ENCODE measurements at regions not wholly inside any gene's neighbourhood (a gene's known extent, or its start where the extent isn't known, plus 50 kb on each side); places are given as distances from the start of the nearest gene placed in this dataset.

- no peak overlapping the region for H3K27ac ChIP-seq
- no peak for DNase-seq
- no peaks in the 10 kb centered on the region for H3K9me3 ChIP-seq
- intact Hi-C loops (cut with DNase I; ENCODE audit: low total_unique reads) = no loop called here
- H3K4me1 ChIP-seq = no peaks in the 10 kb centered on the region
- 50% methylated on average over 11 of the region's 11 CpGs; no CpG with 5 or more reads in 1 of the 2 donors for WGBS, 2 donors (ENCODE audit: low coverage in 1 of 2)
- no peaks in the 10 kb centered on the region for H3K36me3 ChIP-seq
- H3K27me3 ChIP-seq = no peaks in the 10 kb centered on the region
- no peak overlapping the region for H3K4me3 ChIP-seq
- in situ Hi-C loops (cut with MboI; ENCODE audit: low pct_ligation_motif_present in 1 of 4, low pct_unique_long_range_greater_than_20kb in 1 of 4, low sequenced_read_pairs in 3 of 4) = no loop called here
- TF ChIP-seq POLR2A (IDR thresholded peaks at IDR 0.05) (no peak), EP300 (IDR thresholded peaks at IDR 0.05; ENCODE audit: low read depth) (no peak), CTCF (IDR thresholded peaks at IDR 0.05) (no peak), POLR2AphosphoS5 (IDR thresholded peaks at IDR 0.05) (no peak)
Observed at GRCh38 chr7:142313528-142313927, 55.7 kb upstream of the PRSS58 start.

DNA sequence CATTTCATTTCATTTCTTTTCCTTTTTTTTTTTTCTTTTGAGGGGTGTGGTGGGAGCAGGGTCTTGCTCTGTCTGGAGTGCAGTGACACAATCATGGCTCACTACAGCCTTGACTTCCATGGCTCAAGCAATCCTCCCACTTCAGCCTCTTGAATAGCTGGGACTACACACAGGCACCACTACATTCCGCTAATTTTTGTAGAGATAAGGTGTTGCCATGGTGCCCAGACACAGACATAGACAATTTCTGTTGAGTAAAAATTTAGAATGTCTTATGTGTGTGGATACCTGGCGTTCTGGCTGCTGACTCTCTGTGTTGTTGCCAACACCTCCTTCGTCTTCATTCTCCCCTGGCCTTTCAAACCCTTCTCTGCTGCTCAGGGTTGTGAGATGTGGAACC is 54.0 kb upstream of the PRSS58 start:
- TF ChIP-seq POLR2AphosphoS5 (IDR thresholded peaks at IDR 0.05) = no peak
- no peak for TF ChIP-seq EP300 (IDR thresholded peaks at IDR 0.05; ENCODE audit: low read depth)
- TF ChIP-seq POLR2A (IDR thresholded peaks at IDR 0.05) = no peak
- no peak for TF ChIP-seq CTCF (IDR thresholded peaks at IDR 0.05)
- Histone ChIP-seq H3K4me1 (no peaks in the 10 kb centered on the region), H3K4me3 (no peak overlapping the region), H3K27ac (no peak overlapping the region), H3K36me3 (no peaks in the 10 kb centered on the region), H3K27me3 (no peaks in the 10 kb centered on the region), H3K9me3 (no peaks in the 10 kb centered on the region)
- no peak for DNase-seq
- in situ Hi-C loops (cut with MboI; ENCODE audit: low pct_ligation_motif_present in 1 of 4, low pct_unique_long_range_greater_than_20kb in 1 of 4, low sequenced_read_pairs in 3 of 4) = no loop called here
- intact Hi-C loops (cut with DNase I; ENCODE audit: low total_unique reads) = no loop called here
- WGBS, 2 donors (ENCODE audit: low coverage in 1 of 2) = 67% methylated on average over 3 of the region's 3 CpGs; no CpG with 5 or more reads in 1 of the 2 donors

GRCh38 chr7:142308918-142309317 is 51.1 kb upstream of the PRSS58 start:
- 58 to 80% methylated on average over 2 to 3 of the region's 3 CpGs for WGBS, 2 donors (ENCODE audit: low coverage in 1 of 2)
- no peaks in the 10 kb centered on the region for H3K27me3 ChIP-seq
- no peaks in the 10 kb centered on the region for H3K4me1 ChIP-seq
- no peak overlapping the region for H3K4me3 ChIP-seq
- TF ChIP-seq POLR2AphosphoS5 (IDR thresholded peaks at IDR 0.05) (no peak), POLR2A (IDR thresholded peaks at IDR 0.05) (no peak), CTCF (IDR thresholded peaks at IDR 0.05) (no peak), EP300 (IDR thresholded peaks at IDR 0.05; ENCODE audit: low read depth) (no peak)
- no peaks in the 10 kb centered on the region for H3K36me3 ChIP-seq
- intact Hi-C loops (cut with DNase I; ENCODE audit: low total_unique reads) (no loop called here), in situ Hi-C loops (cut with MboI; ENCODE audit: low pct_ligation_motif_present in 1 of 4, low pct_unique_long_range_greater_than_20kb in 1 of 4, low sequenced_read_pairs in 3 of 4) (no loop called here)
- H3K9me3 ChIP-seq = no peaks in the 10 kb centered on the region
- no peak overlapping the region for H3K27ac ChIP-seq
- no peak for DNase-seq

GRCh38 chr7:142308326-142308725 is 50.5 kb upstream of the PRSS58 start:
- Histone ChIP-seq H3K27ac (no peak overlapping the region), H3K36me3 (no peaks in the 10 kb centered on the region), H3K9me3 (no peaks in the 10 kb centered on the region), H3K4me1 (no peaks in the 10 kb centered on the region), H3K4me3 (no peak overlapping the region), H3K27me3 (no peaks in the 10 kb centered on the region)
- no peak for DNase-seq
- WGBS, 2 donors (ENCODE audit: low coverage in 1 of 2) = 42 to 100% methylated on average over 2 to 4 of the region's 4 CpGs
- intact Hi-C loops (cut with DNase I; ENCODE audit: low total_unique reads) (no loop called here), in situ Hi-C loops (cut with MboI; ENCODE audit: low pct_ligation_motif_present in 1 of 4, low pct_unique_long_range_greater_than_20kb in 1 of 4, low sequenced_read_pairs in 3 of 4) (no loop called here)
- no peak for TF ChIP-seq EP300 (IDR thresholded peaks at IDR 0.05; ENCODE audit: low read depth)

Small RNA genes lying in the stretch of these regions (small RNA-seq; reads per million reads assigned to genes)
- gene TRBV5-2 (0 reads per million in 4 donors), gene TRBV8-1 (0 reads per million in 4 donors), gene TRBV8-2 (0 reads per million in 4 donors)
